K562 (cell line): ENCODE measurements at regions not wholly inside any gene's neighbourhood (a gene's known extent, or its start where the extent isn't known, plus 50 kb on each side); places are given as distances from the start of the nearest gene placed in this dataset.

Source experiments
- ATAC-seq: fragments of 200-7000 bp; cut with Tn5 transposase; 3 replicates; pipeline ENCODE4 v1.9.1; 2020; ENCODE audit warnings: moderate library complexity
- BruUV-seq: library from RNA; stranded (reverse); fragments of 400-500 nt; replicated peaks from 2 replicates; lab custom pipeline; 2021; lab: Mats Ljungman, UMichigan
- CTCF ChIA-PET: fragments of 300-600 bp; formaldehyde crosslinking; extraction: SDS; loops from one replicate; lab custom pipeline; 2021; ENCODE audit warnings: low intra/inter-chr PET ratio; lab: Yijun Ruan, JAX
- POLR2A ChIA-PET: fragments of 300-600, 350-650 bp; sonication (Branson Sonifier 250); formaldehyde crosslinking; extraction: SDS; loops from one replicate; lab custom pipeline; 2021; ENCODE audit warnings: antibody characterized with exemption, inconsistent platforms; lab: Yijun Ruan, JAX
- DNase-seq, 4 experiments: peaks; one replicate each; pipeline versions ENCODE4 v3.0.0 to v3.0.0-alpha.2; 2011 to 2018; ENCODE audit warnings: low spot score in 3 of 4, mixed read lengths in 3 of 4; ENCODE audit errors: extremely low read depth in 1 of 4
- FAIRE-seq: peaks from 2 replicates; lab custom pipeline; 2011; peaks lifted over from hg19 to GRCh38; lab: Jason Lieb, UNC
- H2AFZ ChIP-seq: 2 replicates; pipeline ENCODE4 v1.6.0; 2011; ENCODE audit warnings: low read depth, low read length, control low read depth, inconsistent platforms
- H3K27ac ChIP-seq: fragments of 200-600 bp; 3 replicates; pipeline ENCODE4 v1.8.0; 2011; ENCODE audit warnings: low read depth, mild to moderate bottlenecking, control low read depth, inconsistent platforms, low read length, moderate library complexity, mixed read lengths; ENCODE audit errors: extremely low read depth
- H3K27me3 ChIP-seq, 2 experiments: fragments of 300-600 bp in 1 of 2; 2 replicates in 1 of 2; 3 replicates in 1 of 2; pipeline versions ENCODE4 v1.6.0 to v1.8.0; 2011; ENCODE audit warnings: inconsistent platforms in 2 of 2, low read length in 2 of 2, mild to moderate bottlenecking in 1 of 2, mixed read lengths in 1 of 2, moderate library complexity in 1 of 2; ENCODE audit not compliant: control insufficient read depth in 2 of 2, insufficient read depth in 2 of 2
- H3K36me3 ChIP-seq: fragments of 300-600 bp; 3 replicates; pipeline ENCODE4 v1.8.0; 2011; ENCODE audit warnings: mild to moderate bottlenecking, low read length, inconsistent platforms; ENCODE audit not compliant: control insufficient read depth, insufficient read depth
- H3K4me1 ChIP-seq, 2 experiments: fragments of 200-600 bp in 1 of 2; replicated peaks in 1 of 2; 2 replicates in 1 of 2; 3 replicates in 1 of 2; pipeline versions ENCODE4 v1.5.1 to v1.8.0; 2011; ENCODE audit warnings: inconsistent platforms in 2 of 2, low read length in 2 of 2, mild to moderate bottlenecking in 1 of 2, mixed read lengths in 1 of 2, moderate library complexity in 1 of 2; ENCODE audit not compliant: control insufficient read depth in 2 of 2, insufficient read depth in 2 of 2
- H3K4me2 ChIP-seq: 2 replicates; pipeline ENCODE4 v1.6.1; 2011; ENCODE audit warnings: low read length, control low read depth, inconsistent platforms, mixed read lengths; ENCODE audit not compliant: insufficient read depth
- H3K4me3 ChIP-seq: fragments of 200-600 bp; sonication (generic), shearing (Covaris generic); 2 replicates; pipeline ENCODE4 v1.5.1; 2016; ENCODE audit warnings: control low read depth, inconsistent platforms
- H3K79me2 ChIP-seq: fragments of 200-600 bp; 3 replicates; pipeline ENCODE4 v1.8.0; 2011; ENCODE audit warnings: low read length, inconsistent platforms; ENCODE audit not compliant: control insufficient read depth, insufficient read depth
- H3K9ac ChIP-seq, 2 experiments: 2 replicates each; pipeline versions ENCODE4 v1.6.0 to v1.6.1; 2011; ENCODE audit warnings: low read depth in 2 of 2, low read length in 2 of 2, control low read depth in 1 of 2, inconsistent platforms in 1 of 2, mild to moderate bottlenecking in 1 of 2, mixed read lengths in 1 of 2; ENCODE audit not compliant: insufficient read depth in 1 of 2
- H3K9me1 ChIP-seq: one replicate; pipeline ENCODE4 v1.6.0; 2011; ENCODE audit warnings: inconsistent platforms, mild to moderate bottlenecking, low read length, moderate library complexity; ENCODE audit not compliant: control insufficient read depth, insufficient read depth
- H3K9me3 ChIP-seq: replicated peaks from 2 replicates; pipeline ENCODE4 v1.5.1; 2011; ENCODE audit warnings: low read depth, low read length, inconsistent platforms; ENCODE audit not compliant: control insufficient read depth, insufficient read depth
- H4K20me1 ChIP-seq: replicated peaks from 2 replicates; pipeline ENCODE4 v1.6.1; 2011; ENCODE audit warnings: low read length, inconsistent platforms, mixed read lengths; ENCODE audit not compliant: control insufficient read depth, insufficient read depth
- MAFG ChIP-seq: fragments of 450-650 bp; conservative IDR thresholded peaks from 2 replicates; pipeline ENCODE4 v1.6.1; 2016; ENCODE audit warnings: missing genetic modification characterization, missing compliant biosample characterization
- MBD1 ChIP-seq: fragments of 250-450 bp; sonication (Bioruptor Pico); IDR thresholded peaks from 2 replicates; pipeline ENCODE4 v1.8.0; 2022; ENCODE audit warnings: inconsistent platforms
- MCM5 ChIP-seq: fragments of 450-650 bp; IDR thresholded peaks from 2 replicates; pipeline ENCODE4 v1.6.1; 2016; ENCODE audit warnings: low read depth
- PML ChIP-seq: IDR thresholded peaks from 2 replicates; pipeline ENCODE4 v1.6.1; 2012; ENCODE audit warnings: low read length, inconsistent platforms
- RBBP5 ChIP-seq: fragments of 200-600 bp; sonication (generic); IDR thresholded peaks from 2 replicates; pipeline ENCODE4 v1.6.1; 2012; ENCODE audit warnings: borderline replicate concordance, mild to moderate bottlenecking, low read length, control low read depth, inconsistent platforms; ENCODE audit not compliant: insufficient read depth, poor library complexity, severe bottlenecking
- RNF219 ChIP-seq: fragments of 250-450 bp; sonication (Bioruptor Pico); IDR thresholded peaks from 2 replicates; pipeline ENCODE4 v1.5.0; 2022; ENCODE audit warnings: mild to moderate bottlenecking
- SIN3B ChIP-seq: fragments of 450-650 bp; IDR thresholded peaks from 2 replicates; pipeline ENCODE4 v1.6.1; 2017; ENCODE audit warnings: low read depth, mild to moderate bottlenecking, moderate library complexity
- ZNF384 ChIP-seq: IDR thresholded peaks from 2 replicates; pipeline ENCODE4 v1.6.1; 2012; ENCODE audit warnings: low read depth, low read length, improper control_type of control experiment
- ZNF76 ChIP-seq: fragments of 250-450 bp; sonication (Bioruptor Pico); IDR thresholded peaks from 2 replicates; pipeline ENCODE4 v1.4.0; 2020; ENCODE audit warnings: mild to moderate bottlenecking, moderate library complexity, borderline replicate concordance
- WGBS: fragments of 100-300 bp; shearing (Covaris generic); methylation state at CpG from one replicate; pipeline ENCODE4 v1.1.6; 2016; ENCODE audit warnings: low coverage, mixed read lengths; ENCODE audit not compliant: insufficient coverage; ENCODE audit errors: missing lambda C conversion rate; 5-methylcytosine and 5-hydroxymethylcytosine counted together
- in situ Hi-C: fragments of 300-500 bp; cut with MboI; formaldehyde crosslinking; loops from 4 replicates; pipeline ENCODE4 v1.15.0; 2018; ENCODE audit warnings: inconsistent platforms, mixed read lengths
- intact Hi-C: fragments of 100-400 bp; cut with micrococcal nuclease; formaldehyde crosslinking; loops from 2 replicates; pipeline ENCODE4 v1.14.2; 2022

- Histone ChIP-seq H3K27me3 (0 out of 5 replicates have a peak, but pooled peaks cover 0 to 4% of the 10 kb centered on the region in 2 experiments), H3K4me2 (no peak overlapping the region), H3K36me3 (no peaks in the 10 kb centered on the region), H3K4me3 (no peak overlapping the region), H3K9ac (no peak overlapping the region), H3K9me1 (no peaks in the 10 kb centered on the region), H3K4me1 (no peaks in the 10 kb centered on the region), H4K20me1 (no peaks in the 10 kb centered on the region; the same call in 1 of the 2 replicates), H3K27ac (no peak overlapping the region), H3K79me2 (no peaks in the 10 kb centered on the region), H3K9me3 (no peaks in the 10 kb centered on the region), H2AFZ (no peak overlapping the region)
- TF ChIP-seq ZNF76 (no peak), MCM5 (no peak), MBD1 (CRISPR knock-in tag) (no peak), MAFG (tag) (no peak), PML (no peak), RNF219 (CRISPR knock-in tag) (no peak), RBBP5 (no peak), ZNF384 (no peak), SIN3B (no peak)
- 0% methylated on average over 3 of the region's 3 CpGs for WGBS
- FAIRE-seq (no peak), DNase-seq (no peak), ATAC-seq (no peak)
- intact Hi-C loops, result no loop called here
- ChIA-PET POLR2A (no interaction called here), CTCF (no interaction called here)
- no TSS peak for BruUV-seq
- in situ Hi-C loops, result no loop called here
These were observed 341.5 kb upstream of the FAR2 start for GRCh38 chr12:28807535-28807934.
